ENCODE measurements at regions not wholly inside any gene's neighbourhood (a gene's known extent, or its start where the extent isn't known, plus 50 kb on each side); places are given as distances from the start of the nearest gene placed in this dataset.

DNA sequence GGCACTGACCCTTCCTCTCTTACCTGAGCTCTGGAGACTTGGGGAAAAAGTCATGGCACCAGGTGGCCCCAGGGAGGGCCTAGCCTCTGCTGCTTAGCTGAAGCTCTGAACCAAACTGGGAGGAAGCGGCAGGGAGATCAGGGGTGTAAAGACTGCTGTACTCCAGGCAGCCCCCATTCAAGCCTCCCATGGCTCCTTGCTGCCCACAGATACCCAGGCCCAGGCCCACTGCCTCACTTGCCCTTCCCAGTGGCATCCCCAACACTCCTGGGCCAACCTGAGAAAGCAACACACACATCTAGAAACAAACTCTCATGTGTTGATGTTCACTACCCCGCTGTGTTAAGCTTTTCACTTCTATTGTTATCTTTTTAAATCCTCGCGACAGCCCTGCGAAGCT is 151.6 kb downstream of the C5orf15 start:
- no peak for TF ChIP-seq NFIC (IDR thresholded peaks at IDR 0.05)
- no peak for TF ChIP-seq CREB1 (IDR thresholded peaks at IDR 0.05; ENCODE audit: low read depth)
- no peak for TF ChIP-seq TAF1 (IDR thresholded peaks at IDR 0.05; ENCODE audit: low read depth)
- no peak for TF ChIP-seq TEAD4 (IDR thresholded peaks at IDR 0.05)
- no peak for TF ChIP-seq REST (IDR thresholded peaks at IDR 0.05; ENCODE audit: low read depth)
- no peak for TF ChIP-seq USF1 (IDR thresholded peaks at IDR 0.05)
- TF ChIP-seq RAD21 (IDR thresholded peaks at IDR 0.05; ENCODE audit: low read depth): no peak
- no peak for TF ChIP-seq CEBPB (IDR thresholded peaks at IDR 0.05)
- TF ChIP-seq MAX (IDR thresholded peaks at IDR 0.05): no peak
